Hippocampal formation (tissue), 2 donors: ENCODE measurements at regions not wholly inside any gene's neighbourhood (a gene's known extent, or its start where the extent isn't known, plus 50 kb on each side); places are given as distances from the start of the nearest gene placed in this dataset.
A peak's percentile ranks its signal among the peaks of the same experiment; 100 is the strongest.

Experiments used
- DNase-seq, 2 donors: peaks; one replicate each; lab custom pipeline; 2025; lab: John Stamatoyannopoulos, UW

DNA sequence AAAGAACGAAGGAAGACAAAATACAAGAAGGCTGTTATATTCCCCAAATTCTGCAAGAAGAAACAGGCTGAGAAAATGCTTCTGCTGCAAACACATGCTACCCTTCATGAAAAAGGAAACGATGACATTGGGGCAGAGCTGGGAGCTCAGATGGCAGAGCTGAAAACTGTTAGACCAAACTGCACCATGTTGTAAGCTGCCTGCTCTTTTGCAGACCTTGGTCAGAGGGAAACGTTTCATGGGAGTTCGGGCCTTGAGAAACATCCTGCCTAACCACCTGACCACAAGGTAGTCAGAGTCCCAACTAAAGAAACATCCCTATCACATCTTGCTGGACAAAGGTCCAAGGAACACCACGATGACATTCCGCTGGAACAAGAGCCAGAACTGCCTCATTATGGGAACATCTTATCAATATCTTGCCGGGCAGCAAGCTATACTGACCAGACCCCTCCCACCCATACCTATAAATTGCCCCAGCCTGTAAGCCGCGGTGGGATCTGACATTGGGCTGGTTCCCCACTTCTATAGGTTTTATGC, 110.7 kb upstream of the CTSC start:
- no peak for DNase-seq

DNA sequence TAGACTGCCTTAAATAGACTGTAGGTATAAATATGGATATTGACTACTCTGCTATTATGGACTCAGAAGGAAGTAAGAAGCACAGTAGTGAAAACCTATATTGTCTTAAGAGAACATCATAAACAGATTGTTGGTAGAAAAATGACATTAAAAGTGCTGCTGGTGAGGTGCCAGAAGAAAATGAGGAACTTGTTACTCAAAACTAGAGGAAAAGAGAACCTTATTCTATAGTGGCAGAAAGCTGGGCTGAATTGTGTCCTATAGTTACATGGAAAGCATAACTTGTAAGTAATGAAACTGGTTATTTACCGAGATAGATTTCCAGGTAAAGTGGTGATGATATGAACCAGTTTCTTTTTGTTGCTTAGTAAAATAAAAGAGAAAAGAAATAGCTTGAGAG, 109.7 kb upstream of the CTSC start:
- DNase-seq: no peak

DNA sequence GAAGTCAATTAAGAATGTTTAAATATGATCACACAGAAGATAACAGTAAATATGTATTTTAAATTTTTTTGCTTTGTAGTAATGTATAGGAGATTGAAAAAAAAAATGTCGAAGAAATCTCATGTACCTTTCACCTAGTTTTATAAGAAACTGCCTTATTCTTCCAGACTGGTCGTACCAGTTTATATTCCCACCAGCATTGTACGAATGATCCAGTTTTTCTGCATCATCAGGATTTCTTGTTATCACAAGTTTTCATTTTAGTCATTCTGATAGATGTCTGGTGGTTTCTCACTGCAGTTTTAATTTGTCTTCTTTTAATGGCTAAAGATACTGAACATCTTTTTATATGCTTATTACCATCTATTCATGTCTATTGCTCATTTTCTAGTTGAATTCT, 101.8 kb upstream of the CTSC start:
- DNase-seq: no peak

DNA sequence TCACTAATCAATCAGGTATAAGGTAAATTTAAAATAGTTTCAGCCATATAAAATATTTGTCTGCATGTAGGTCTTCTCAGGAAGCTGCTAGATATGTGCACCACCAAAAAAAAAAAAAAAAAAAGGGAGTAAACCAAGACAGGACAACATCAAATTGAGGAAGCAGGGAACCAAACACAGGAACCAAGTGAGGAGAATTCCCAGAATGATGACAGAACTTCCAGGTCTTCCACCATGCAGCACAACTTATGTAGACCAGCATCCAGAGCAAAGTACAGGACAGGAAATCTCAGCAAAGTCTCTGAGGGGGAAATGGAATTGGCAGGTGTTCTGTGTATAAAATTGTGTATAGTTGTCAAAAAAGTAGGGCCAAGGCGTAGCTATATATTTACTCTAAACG, 101.2 kb upstream of the CTSC start:
- no peak for DNase-seq

DNA sequence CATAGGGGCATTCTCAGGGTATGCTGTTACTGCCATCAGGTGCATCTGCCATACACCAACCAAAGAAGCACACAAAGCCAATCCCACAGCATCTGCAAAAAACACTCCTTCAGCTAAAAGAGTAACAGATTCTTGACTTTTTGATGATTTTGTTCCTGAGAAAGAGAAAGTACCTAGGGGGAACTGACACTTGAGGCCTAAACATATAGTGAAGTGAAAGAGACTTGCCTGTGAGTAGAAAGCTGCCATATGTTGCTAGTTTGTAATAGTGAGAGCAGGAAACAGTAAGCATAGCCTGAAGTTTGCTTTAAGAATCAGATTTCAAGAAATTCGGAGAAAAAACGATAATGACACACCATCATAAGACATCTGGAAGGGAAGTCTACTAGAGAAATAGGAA, 97.9 kb upstream of the CTSC start:
- no peak for DNase-seq

DNA sequence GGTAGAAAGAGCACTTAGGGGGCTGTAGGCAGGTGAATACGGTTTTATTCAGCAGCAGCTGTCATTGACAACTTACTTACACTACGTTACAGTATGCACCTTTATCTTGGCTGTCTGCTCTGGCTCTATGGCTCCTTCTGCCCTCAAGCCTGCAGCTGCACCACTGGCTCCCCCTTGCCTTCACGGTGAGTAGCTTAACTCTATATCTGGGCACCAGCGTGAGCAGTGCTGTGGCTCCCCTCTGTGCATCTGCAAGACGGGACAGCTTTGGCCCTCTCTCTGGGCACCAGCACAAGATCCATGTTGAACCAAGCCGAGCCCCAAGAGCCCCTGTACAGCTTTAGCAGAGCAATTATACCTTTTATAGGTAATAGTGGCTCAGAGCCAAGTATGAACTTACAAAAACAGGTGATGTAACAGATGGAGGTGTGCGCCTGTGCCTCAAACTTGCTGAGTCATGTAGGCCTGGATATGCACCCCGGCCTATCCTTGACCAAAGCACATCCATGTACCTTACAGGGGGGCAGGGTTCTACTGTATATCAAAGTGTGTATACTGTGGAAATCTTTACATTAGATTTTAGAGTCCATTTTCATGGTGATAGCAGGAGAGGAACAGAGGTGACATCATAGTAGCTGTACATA, 96.9 kb upstream of the CTSC start:
- no peak for DNase-seq

DNA sequence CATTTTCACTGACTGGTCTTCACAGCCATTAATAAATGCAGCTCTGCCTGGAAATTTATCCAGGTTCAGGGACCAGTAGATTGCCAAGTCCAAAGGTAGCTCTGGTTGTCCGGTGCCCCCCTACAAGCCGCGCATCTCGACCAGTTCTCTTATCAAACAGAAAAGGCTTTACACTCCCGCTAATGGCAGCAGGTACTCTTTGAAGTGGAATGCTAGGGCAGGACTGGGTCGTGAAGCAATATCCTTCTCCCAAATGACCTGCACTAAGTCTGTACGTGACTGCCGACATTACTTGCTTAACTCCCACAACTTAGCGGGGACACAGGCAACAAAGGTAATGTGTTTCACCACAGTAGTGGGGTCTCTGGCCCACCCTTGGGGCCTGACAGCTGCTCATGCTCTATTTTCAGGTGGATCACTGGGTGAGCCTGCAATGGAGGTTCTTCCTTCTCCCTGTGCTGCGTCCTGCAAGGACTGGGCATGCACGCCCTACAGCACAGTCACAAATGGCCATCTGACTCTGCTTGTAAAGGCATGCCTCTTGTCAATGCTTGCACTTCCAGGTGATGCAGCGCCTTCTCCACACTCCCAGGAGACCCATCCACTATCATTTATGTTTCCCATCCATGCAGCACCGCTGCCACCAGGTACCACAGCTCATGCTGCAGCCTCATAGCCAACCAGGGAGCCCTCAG, 96.1 kb upstream of the CTSC start:
- DNase-seq: no peak

DNA sequence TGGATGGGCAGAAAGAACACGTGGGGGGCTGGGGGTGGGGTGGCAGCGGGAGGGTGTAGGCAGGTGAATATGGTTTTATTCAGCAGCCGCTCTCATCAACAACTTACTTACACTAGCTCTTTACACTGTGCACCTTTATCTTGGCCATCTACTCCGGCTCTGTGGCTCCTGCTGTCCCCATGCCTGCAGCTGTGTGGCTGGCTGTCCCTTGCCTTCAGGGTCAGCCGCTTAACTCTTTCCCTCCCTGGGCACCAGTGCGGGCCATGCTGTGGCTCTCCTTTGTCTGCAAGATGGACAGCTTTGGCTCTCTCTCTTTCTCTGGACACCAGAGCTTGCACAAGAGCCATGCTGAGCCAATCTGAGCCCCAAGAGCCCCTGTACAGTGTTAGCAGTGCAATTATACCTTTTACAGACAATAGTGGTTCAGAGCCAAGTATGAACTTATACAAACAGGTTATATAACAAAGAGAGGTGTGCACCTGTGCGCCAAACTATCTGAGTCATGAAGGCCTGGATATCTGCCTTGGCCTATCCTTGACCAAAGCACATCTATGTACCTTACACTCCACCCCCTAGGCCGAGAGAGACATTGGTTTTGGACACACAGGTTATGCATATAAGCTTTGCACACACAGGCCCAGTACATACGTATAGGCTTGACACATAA, 94.3 kb upstream of the CTSC start:
- DNase-seq: no peak

DNA sequence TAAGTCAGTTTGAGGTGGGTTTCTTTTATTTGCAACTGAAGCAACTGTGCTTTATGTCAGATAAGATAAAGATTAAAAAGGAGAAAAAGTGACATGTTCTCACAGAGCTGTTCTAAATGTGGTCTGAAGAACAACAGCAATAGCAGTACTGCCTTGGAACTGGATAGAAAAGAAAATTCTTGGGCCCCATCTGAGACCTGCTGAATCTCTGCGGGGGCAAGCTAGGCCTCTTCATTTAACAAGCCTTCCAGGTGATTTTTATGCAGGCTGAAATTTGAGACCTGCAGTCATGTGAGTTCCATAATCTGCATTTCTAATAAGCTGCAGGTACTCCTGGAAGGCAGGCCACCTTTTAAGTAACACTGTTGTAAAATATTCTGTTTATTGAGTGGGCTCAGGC, 91.4 kb upstream of the CTSC start:
- no peak for DNase-seq

DNA sequence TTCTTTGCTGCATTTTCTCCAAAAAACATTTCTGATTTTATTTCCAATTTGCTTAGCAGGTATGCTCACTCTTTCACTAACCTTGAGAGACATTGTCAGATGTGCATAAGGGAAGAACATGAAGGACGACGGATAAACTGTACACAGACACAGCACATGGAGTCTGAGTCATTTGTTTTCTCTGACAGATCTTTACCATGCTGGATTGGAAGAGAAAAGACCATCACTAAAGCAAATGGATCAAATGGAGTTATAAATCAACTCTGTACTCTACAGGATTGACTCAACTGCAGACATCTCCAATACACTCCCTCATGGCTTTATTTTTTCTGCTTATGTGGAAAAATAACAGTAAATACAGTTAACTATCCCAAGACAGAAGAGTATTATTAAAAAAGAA, 90.2 kb upstream of the CTSC start:
- DNase-seq: no peak

DNA sequence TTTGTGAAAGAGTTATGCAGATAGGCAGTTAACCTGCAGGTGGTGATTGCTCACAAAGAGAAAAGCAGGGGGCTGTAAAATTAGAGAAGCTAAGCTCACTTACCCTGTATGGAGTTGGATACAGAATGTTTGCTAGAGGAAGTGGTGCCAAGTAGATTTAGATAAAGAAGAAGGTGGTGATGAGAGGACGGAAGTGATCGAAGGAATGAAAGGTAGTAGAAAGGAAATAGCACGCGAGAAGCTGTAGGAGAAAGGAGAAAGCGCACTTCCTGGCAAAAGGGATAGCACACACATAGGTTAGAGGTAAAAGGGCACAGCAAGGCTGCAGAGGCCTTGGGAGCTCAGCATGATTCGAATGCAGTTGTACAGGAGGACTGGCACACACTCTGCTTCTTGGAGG, 87.3 kb upstream of the CTSC start:
- no peak for DNase-seq

DNA sequence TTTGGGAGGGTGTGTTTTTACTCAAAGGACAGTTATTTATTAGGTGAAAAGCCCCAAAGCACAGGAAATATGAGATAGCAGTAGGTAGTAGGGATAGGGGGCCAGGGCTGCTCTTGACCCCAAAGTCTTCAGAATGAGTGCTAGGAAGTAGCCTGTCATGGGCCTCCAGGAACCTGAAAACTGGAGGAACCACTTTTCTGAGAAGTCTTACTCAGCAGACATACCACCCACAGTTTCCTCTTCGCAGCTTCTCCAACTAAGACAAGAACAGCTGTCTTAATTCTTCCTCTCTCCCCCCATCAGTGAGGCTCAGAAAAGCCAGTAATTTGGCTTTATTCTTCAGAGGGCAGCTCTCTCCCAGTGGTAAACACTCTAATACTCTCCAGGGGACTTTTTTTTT, 84.0 kb upstream of the CTSC start:
- DNase-seq: peak in 1 of 2 donors; percentile 19

DNA sequence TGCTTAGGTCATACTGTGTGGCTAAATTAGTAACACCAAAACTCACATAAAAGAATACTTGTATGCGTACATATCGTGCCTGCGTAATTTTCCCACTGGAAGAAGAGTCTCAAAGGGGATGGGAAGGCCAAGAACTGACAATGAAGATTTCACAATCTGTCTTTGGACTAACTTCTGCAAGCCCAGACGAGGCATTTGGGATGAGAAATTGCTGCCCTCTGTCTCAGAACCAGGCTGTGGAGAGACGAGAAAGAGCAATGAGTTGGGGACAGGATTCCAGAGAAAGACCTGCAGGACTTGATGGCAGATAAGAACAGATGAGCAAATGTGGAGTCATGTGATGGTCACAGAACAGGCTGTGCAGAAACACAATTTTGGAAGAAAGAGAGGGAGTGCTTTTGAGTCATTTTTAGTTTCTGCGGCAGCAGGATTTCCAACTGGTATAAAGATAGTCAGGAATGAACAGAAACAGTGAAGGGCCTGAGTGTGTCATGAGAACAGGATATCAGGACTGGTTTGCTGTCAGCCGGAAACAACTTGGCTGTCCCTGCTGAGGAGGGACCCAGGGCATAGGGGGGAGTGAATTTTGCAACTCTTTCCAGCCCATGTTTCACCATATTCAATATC, 82.7 kb upstream of the CTSC start:
- DNase-seq: no peak

DNA sequence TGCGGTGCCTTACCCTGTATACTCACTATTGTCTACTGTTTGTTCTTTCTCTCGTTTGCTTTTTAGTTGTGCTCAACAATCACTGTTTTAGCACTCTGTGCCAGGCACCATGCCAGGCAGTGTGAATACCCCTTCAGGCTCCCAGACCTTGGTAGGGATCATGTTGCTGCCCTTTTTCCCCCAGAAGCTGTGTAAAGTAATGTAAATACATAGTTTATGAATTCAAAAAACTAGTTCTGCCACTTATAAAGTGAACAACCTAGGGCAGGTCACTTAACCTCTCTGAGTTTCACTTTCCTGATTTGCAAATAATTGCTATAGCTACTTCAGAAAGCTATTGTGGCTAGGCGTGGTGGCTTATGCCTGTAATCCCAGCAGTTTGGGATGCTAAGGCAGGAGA, 81.0 kb upstream of the CTSC start:
- no peak for DNase-seq

DNA sequence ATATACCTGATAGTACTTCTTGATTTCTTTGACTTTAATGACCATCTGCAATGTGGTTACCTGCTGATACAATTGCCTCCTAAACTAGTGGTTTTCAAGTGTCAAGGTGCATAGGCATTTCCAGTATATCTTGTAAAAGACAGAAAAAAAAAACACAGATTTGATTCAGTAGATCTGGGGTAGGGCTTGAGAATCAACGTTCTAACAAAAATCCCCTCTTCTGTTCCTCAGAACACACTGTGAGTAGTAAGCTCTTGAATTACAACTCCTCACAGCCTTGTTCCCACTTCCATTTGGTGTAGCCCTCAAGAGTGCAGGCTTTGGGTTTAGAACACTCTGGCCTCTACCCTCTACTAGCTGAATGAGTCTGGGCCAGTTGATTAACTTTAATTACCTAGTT, 78.0 kb upstream of the CTSC start:
- no peak for DNase-seq

DNA sequence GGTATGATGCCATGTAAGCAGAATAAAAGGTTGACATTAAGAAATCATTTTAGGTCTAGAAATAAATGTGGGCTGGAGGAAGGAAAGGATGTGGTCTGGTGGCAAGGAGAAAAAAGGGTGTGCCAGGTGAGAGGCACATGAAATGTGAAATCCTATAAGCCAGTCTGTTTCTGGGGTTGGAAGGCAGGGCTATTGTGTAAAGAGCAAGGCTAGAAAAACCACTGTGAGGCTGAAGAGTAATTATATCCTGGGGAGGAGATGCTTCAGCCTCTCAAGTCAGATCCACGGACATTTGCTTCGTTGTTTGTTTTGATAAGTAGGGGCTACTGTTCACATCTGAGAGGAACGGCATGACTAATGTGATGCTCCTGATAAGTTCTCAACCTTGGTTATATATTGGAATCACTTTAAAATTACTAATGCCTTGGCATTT, 77.5 kb upstream of the CTSC start:
- DNase-seq: no peak

DNA sequence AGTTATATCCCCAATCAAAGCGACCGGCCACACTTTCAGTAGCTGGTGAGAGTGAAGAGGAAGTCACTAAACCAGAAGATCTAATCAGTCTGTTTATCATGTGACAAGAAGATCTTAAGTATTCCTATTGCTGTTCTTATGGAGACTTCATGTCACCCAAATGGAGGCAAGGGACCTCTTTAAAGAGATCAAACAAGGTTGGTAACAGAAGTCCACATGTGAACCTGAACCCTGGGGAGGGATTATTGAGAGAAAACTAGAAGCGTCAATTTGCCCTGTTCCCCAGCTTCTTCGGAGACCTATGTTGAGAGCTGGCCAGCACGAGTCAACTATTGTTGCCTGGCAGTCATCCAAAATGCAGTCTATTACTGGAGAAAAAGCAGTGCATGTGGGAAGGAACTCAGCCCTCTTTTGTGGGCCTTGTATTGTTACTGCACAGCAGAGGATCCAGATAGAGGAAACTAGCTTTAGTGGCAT, 76.9 kb upstream of the CTSC start:
- peak in 1 of 2 donors; percentile 20 for DNase-seq

DNA sequence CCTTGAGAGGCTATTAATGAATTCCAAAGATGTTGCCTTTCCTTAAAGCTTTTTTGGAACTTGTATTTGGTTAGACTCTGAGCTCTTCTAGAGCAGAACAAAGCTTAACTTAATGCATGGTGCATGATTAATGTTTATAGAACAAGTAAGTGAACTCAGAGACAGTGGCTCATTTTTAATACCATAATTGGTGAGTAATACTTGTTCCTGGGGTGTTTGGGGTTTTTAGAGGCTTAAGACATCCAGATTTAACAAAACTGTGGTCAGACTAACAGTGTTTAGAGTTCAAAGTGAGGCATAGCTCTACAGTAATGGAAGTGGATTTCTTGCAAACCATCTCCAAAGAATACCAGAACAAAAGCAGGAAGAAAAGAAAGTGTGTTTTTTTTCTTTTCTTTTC, 73.7 kb upstream of the CTSC start:
- no peak for DNase-seq

DNA sequence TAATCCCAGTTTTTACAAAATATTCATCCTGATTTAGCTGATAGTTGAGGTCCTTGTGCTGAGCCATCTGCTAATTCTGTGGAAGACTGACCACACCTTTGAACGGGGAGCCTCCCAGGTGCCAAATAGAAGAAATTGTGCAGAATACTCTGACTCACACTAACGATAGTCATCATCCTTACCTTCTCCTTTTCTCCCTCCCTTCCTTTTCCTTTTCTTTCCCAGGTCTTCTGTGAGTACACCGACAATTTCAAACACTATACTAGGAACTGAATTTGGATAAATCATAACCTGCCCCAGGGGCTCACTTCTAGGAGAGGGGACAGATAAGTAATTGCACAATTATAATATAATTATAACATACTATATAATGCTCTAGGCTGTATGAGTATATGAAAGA, 73.1 kb upstream of the CTSC start:
- no peak for DNase-seq

DNA sequence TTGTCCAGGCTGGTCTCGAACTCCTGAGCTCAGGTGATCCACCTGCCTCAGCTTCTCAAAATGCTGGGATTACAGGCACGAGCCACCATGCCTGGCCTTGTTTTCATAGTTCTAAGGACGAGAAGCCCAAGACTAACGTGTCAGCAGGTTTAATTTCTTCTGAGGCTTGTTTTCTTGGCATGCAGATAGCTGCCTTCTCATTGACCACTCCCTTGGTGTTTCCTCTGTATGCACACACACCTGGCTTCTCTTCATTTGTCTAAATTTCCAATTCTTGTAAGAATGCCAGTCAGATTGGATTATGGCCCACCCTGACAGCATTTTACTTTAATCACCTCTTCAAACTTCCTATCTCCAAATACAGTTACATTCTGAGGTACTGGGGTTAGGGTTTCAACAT, 72.5 kb upstream of the CTSC start:
- no peak for DNase-seq

DNA sequence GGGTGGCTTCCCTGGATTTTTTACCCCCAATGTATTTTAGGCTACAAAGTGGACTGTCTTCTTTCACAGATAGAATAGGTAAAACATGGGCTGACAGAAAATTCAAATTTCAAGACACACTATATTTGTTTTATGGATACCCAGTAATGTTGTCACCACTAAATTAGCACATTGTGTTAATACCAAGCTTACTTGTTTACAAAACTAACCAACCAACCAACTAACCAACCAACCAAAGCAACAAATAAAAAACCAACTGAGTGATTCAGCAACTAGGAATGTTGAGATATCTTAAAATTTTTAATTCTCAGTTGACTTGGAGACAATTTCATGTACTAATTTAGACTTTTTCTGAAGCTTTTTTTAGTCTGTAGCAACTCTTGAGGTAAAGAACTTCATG, 69.3 kb upstream of the CTSC start:
- no peak for DNase-seq

DNA sequence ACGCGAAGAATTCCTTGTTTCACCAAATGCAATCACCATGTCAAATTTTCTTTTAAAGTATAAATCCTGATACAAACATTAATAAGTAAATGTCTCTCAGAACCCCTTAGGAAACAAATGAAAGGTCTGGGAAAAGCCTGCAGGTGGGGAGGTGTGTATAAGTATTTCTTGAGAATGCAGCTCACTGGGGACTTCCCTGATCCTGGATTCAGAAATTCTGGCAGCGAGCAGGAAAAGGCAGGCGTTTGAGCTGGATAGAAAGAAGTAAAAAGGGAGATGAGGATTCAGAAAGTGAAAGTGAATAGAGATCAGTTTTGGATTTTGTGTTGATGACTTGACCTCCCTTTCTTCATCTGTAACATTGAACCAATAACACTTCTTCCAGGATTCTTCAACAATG, 68.3 kb upstream of the CTSC start:
- no peak for DNase-seq
